Naive thymus-derived CD8-positive, alpha-beta T cell (primary cell): ENCODE measurements at regions not wholly inside any gene's neighbourhood (a gene's known extent, or its start where the extent isn't known, plus 50 kb on each side); places are given as distances from the start of the nearest gene placed in this dataset.
"Not testable (repeated sequence)": the region's sequence is repeated elsewhere in the genome, so short reads cannot be mapped to it uniquely, and the experiment has no call there.

Experiments
- ATAC-seq, 2 donors: fragments of 150-1000 bp; cut with Tn5 transposase in 1 of 2; sonication (Bioruptor Pico), chemical (Tn5 transposase) in 1 of 2; 1 replicate in 1 of 2; 2 replicates in 1 of 2; pipeline ENCODE4 v1.10.0; 2021; ENCODE audit warnings: mild to moderate bottlenecking in 2 of 2, moderate library complexity in 2 of 2
- POLR2A ChIA-PET: fragments of 350-600 bp; sonication (Branson Sonifier 250); formaldehyde crosslinking; loops from one replicate; lab custom pipeline; 2021; ENCODE audit warnings: antibody characterized with exemption; lab: Charles Lee
- DNase-seq, 10 donors: peaks; one replicate each; pipeline versions ENCODE4 v3.0.0 to v3.0.0-alpha.2; 2020 to 2022
- H3K27ac Mint-ChIP-seq, 10 donors: one replicate each; pipeline ENCODE4 v1.8.0; 2020 to 2022; ENCODE audit warnings: mild to moderate bottlenecking in 10 of 10, mixed read lengths in 10 of 10, moderate library complexity in 4 of 10, inconsistent platforms in 1 of 10
- H3K27me3 Mint-ChIP-seq, 5 donors: one replicate each; pipeline ENCODE4 v1.8.0; 2021 to 2022; ENCODE audit warnings: mixed read lengths in 5 of 5
- H3K36me3 Mint-ChIP-seq, 3 donors: one replicate each; pipeline ENCODE4 v1.8.0; 2020 to 2022; ENCODE audit warnings: mixed read lengths in 3 of 3, mild to moderate bottlenecking in 2 of 3, inconsistent platforms in 1 of 3
- H3K4me1 Mint-ChIP-seq, 4 donors: one replicate each; pipeline ENCODE4 v1.8.0; 2021 to 2022; ENCODE audit warnings: mixed read lengths in 4 of 4
- H3K4me3 Mint-ChIP-seq, 10 donors: one replicate each; pipeline ENCODE4 v1.8.0; 2020 to 2022; ENCODE audit warnings: mild to moderate bottlenecking in 10 of 10, mixed read lengths in 10 of 10, moderate library complexity in 6 of 10, inconsistent platforms in 1 of 10
- H3K9me3 Mint-ChIP-seq, 9 donors: one replicate each; pipeline ENCODE4 v1.8.0; 2020 to 2022; ENCODE audit warnings: mixed read lengths in 9 of 9, mild to moderate bottlenecking in 3 of 9, inconsistent platforms in 1 of 9, moderate library complexity in 1 of 9

DNA sequence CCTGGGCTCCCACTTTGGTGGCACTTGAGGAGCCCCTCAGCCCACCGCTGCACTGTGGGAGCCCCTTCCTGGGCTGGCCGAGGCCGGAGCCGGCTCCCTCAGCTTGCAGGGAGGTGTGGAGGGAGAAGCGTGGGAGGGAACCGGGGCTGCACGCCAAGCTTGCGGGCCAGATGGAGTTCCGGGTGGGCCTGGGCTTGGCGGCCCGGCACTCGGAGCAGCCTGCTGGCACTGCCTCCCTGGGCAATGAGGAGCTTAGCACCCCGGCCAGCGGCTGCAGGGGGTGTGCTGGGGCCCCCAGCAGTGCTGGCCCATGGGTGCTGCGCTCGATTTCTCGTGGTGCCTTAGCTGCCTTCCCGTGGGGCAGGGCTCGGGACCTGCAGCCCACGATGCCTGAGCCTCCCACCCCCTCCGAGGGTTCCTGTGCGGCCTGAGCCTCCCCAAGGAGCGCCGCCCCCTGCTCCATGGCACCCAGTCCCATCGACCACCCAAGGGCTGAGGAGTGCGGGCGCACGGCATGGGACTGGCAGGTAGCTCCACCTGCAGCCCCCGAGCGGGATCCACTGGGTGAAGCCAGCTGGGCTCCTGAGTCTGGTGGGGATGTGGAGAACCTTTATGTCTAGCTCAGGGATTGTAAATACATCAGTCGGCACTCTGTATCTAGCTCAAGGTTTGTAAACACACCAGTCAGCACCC, 1068.5 kb downstream of the ROBO2 start:
- H3K4me3 Mint-ChIP-seq, H3K27ac Mint-ChIP-seq, H3K27me3 Mint-ChIP-seq, DNase-seq, ATAC-seq, H3K36me3 Mint-ChIP-seq, H3K4me1 Mint-ChIP-seq, POLR2A ChIA-PET: not testable (repeated sequence)
- peaks cover 0 to 12% (median 5%) of the 10 kb centered on the region in 9 donors for H3K9me3 Mint-ChIP-seq

DNA sequence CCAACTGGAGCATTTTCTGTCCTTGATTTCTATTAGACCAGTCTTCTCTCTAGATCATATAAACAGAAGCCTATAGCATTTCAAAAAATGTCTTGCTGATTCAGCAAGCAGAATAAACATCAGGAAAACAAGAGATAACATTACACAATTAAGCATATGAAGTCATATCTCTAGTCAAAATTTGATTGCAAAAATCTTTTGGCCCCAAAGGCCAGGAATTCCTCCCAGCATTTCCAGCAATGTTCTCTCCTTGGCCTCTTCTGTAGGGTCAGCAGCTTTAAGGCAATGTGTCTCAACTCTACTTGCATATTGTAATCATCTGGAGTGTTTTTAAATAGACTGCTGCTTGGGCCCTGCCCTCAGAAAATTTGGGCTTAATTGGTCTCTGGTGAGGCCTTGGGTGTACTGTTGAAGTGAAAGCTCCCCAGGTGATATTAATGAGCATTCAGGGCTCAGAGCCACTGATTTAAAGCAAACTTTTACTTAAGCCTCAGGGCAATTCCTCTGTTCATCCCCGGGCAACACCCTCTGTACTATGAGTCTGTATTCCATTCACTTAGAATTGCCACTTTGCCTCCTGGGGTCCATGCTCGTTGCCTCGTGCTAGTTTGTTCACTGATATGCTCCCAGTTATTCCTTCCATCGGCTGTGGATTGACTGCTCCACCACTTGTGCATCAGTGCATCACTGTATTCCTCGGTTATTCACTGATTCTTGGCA, 1072.6 kb downstream of the ROBO2 start:
- POLR2A ChIA-PET = no interaction called here
- Mint-ChIP-seq H3K4me3 (no peak overlapping the region), H3K27me3 (no peaks in the 10 kb centered on the region), H3K9me3 (peaks cover 0 to 21% (median 5%) of the 10 kb centered on the region in 9 donors), H3K4me1 (no peaks in the 10 kb centered on the region), H3K27ac (no peak overlapping the region), H3K36me3 (no peaks in the 10 kb centered on the region)
- DNase-seq (no peak), ATAC-seq (no peak)

DNA sequence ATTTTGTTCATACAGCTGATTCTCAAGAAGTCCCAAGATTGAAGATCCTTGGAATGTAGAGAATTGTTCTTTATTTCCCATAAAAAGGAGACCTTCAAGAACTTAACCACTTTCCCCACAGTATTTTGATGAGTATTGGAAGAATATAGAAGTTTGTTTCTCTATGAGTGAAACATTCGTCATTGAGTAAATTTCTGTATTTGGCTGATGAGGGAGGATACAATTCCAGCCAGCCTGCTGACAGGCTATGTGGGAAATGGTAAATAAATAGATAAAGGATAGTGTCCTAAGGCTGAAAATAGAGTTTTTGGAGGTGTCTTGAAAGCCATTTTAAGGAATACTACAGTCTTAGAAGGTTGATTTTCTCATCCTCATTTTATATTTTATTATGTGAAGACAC, 1076.1 kb downstream of the ROBO2 start:
- Mint-ChIP-seq H3K36me3 (no peaks in the 10 kb centered on the region), H3K27me3 (no peaks in the 10 kb centered on the region), H3K4me1 (no peaks in the 10 kb centered on the region), H3K9me3 (peaks cover 0 to 19% (median 2%) of the 10 kb centered on the region in 9 donors), H3K4me3 (no peak overlapping the region), H3K27ac (no peak overlapping the region)
- no peak for ATAC-seq
- POLR2A ChIA-PET = no interaction called here
- DNase-seq = no peak

- no peak overlapping the region for H3K27ac Mint-ChIP-seq
- H3K9me3 Mint-ChIP-seq = peaks cover 0 to 12% (median 2%) of the 10 kb centered on the region in 9 donors
- no peaks in the 10 kb centered on the region for H3K4me1 Mint-ChIP-seq
- no peaks in the 10 kb centered on the region for H3K27me3 Mint-ChIP-seq
- ATAC-seq (no peak), DNase-seq (no peak)
- no peak overlapping the region for H3K4me3 Mint-ChIP-seq
- H3K36me3 Mint-ChIP-seq = no peaks in the 10 kb centered on the region
- POLR2A ChIA-PET = no interaction called here
These were observed 1077.0 kb downstream of the ROBO2 start for GRCh38 chr3:78116874-78117273.

DNA sequence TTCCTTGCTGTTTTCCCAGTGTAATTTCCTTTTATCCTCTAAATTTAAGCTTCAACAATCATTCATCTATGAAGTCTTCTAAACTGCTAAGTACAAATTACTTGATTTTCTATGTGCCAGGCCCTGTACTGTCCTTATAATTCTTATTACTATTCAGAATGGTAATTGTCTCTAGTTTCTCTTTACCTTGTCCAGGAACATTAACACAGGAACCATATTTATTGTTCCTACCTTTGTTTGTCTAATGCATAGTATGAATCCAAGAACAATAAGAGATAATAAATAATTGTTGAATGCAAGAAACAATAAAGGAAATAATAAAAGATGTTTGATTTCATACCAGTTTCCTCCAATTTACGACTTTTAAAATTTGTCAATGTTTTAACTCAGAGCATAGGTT, 1083.2 kb downstream of the ROBO2 start:
- no peak for DNase-seq
- POLR2A ChIA-PET = no interaction called here
- Mint-ChIP-seq H3K27ac (no peak overlapping the region), H3K9me3 (peaks cover 0 to 33% (median 18%) of the 10 kb centered on the region in 9 donors), H3K4me1 (no peaks in the 10 kb centered on the region), H3K27me3 (no peaks in the 10 kb centered on the region), H3K4me3 (no peak overlapping the region), H3K36me3 (no peaks in the 10 kb centered on the region)
- no peak for ATAC-seq

GRCh38 chr3:78129707-78130106, 1089.8 kb downstream of the ROBO2 start:
- POLR2A ChIA-PET = no interaction called here
- no peaks in the 10 kb centered on the region for H3K27me3 Mint-ChIP-seq

GRCh38 chr3:78130741-78131290, 1090.9 kb downstream of the ROBO2 start:
- Mint-ChIP-seq H3K9me3 (peaks cover 3 to 34% (median 12%) of the 10 kb centered on the region in 9 donors), H3K27me3 (no peaks in the 10 kb centered on the region), H3K27ac (no peak overlapping the region), H3K4me3 (no peak overlapping the region), H3K36me3 (peaks cover 0 to 4% (median 0%) of the 10 kb centered on the region in 3 donors), H3K4me1 (no peaks in the 10 kb centered on the region)
- ATAC-seq (no peak), DNase-seq (no peak)
- POLR2A ChIA-PET = no interaction called here

More at GRCh38 chr3:78129707-78130106, 1089.8 kb downstream of the ROBO2 start:
- H3K4me1 Mint-ChIP-seq = no peaks in the 10 kb centered on the region
- DNase-seq (no peak), ATAC-seq (no peak)
- no peak overlapping the region for H3K27ac Mint-ChIP-seq
- no peak overlapping the region for H3K4me3 Mint-ChIP-seq
- H3K9me3 Mint-ChIP-seq = peaks cover 3 to 45% (median 18%) of the 10 kb centered on the region in 9 donors
- H3K36me3 Mint-ChIP-seq = peaks cover 0 to 4% (median 0%) of the 10 kb centered on the region in 3 donors

GRCh38 chr3:78134496-78134895, 1094.6 kb downstream of the ROBO2 start:
- Mint-ChIP-seq H3K27ac (no peak overlapping the region), H3K4me1 (no peaks in the 10 kb centered on the region), H3K36me3 (no peaks in the 10 kb centered on the region)

DNA sequence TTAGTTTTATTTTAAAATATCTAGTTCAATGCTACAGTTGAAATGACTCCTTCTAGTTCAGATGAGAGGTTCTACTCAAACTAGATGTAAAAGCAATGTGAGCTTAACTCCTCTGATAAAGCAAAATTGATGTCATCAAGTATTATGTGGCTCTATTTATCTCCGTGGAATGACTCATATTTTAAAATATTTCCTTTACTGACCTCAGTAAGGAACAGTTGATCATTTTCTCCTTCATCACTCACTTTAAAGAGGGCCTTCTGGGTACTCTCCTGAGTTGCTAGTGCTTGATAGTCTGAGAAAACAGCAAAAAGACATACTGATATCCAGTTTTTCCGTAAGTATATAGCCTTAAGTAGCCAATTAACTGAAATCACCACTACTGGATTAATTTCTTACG, 1099.3 kb downstream of the ROBO2 start:
- H3K4me3 Mint-ChIP-seq = no peak overlapping the region
- no peaks in the 10 kb centered on the region for H3K4me1 Mint-ChIP-seq
- peaks cover 4 to 22% (median 11%) of the 10 kb centered on the region in 9 donors for H3K9me3 Mint-ChIP-seq
- ATAC-seq = no peak
- POLR2A ChIA-PET = no interaction called here
- no peak for DNase-seq
- no peaks in the 10 kb centered on the region for H3K36me3 Mint-ChIP-seq
- H3K27me3 Mint-ChIP-seq = no peaks in the 10 kb centered on the region
- no peak overlapping the region for H3K27ac Mint-ChIP-seq

More at GRCh38 chr3:78134496-78134895, 1094.6 kb downstream of the ROBO2 start:
- DNase-seq (no peak), ATAC-seq (no peak)
- no peak overlapping the region for H3K4me3 Mint-ChIP-seq
- POLR2A ChIA-PET = no interaction called here
- peaks cover 3 to 14% (median 6%) of the 10 kb centered on the region in 9 donors for H3K9me3 Mint-ChIP-seq
- H3K27me3 Mint-ChIP-seq = no peaks in the 10 kb centered on the region

- Mint-ChIP-seq H3K36me3 (no peaks in the 10 kb centered on the region), H3K27ac (no peak overlapping the region), H3K9me3 (peaks cover 4 to 22% (median 14%) of the 10 kb centered on the region in 9 donors), H3K27me3 (no peaks in the 10 kb centered on the region), H3K4me1 (no peaks in the 10 kb centered on the region), H3K4me3 (no peak overlapping the region)
- POLR2A ChIA-PET = no interaction called here
- ATAC-seq (no peak), DNase-seq (no peak)
These were observed 1100.4 kb downstream of the ROBO2 start for GRCh38 chr3:78140274-78140673.

GRCh38 chr3:78140866-78141265, 1101.0 kb downstream of the ROBO2 start:
- H3K4me3 Mint-ChIP-seq = no peak overlapping the region
- H3K27me3 Mint-ChIP-seq = no peaks in the 10 kb centered on the region
- H3K27ac Mint-ChIP-seq = no peak overlapping the region
- no peaks in the 10 kb centered on the region for H3K36me3 Mint-ChIP-seq
- H3K4me1 Mint-ChIP-seq = no peaks in the 10 kb centered on the region
- no peak for ATAC-seq
- POLR2A ChIA-PET = no interaction called here
- peaks cover 6 to 22% (median 14%) of the 10 kb centered on the region in 9 donors for H3K9me3 Mint-ChIP-seq
- no peak for DNase-seq

DNA sequence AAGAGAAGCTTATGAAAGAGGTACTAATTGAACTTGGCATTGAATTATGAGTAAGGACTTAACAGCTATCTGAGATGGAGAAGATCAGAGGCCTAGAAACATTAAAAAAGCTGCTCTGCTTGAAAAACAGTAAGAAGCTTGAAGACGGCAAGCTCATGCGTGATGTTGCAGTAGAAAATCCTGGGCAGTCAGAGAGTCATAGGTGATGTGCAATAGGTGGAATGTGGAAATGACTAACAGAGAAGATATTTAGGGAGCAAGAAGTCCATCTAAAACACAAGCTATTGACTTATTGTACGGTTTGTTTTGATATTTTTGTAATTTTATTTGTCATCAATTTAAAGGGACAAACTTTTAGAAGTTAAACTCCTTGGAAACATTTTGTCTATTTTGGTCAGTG, 1101.4 kb downstream of the ROBO2 start:
- Mint-ChIP-seq H3K4me1 (no peaks in the 10 kb centered on the region), H3K27ac (no peak overlapping the region), H3K9me3 (peaks cover 6 to 23% (median 14%) of the 10 kb centered on the region in 9 donors), H3K27me3 (no peaks in the 10 kb centered on the region), H3K4me3 (no peak overlapping the region), H3K36me3 (no peaks in the 10 kb centered on the region)
- no peak for DNase-seq
- POLR2A ChIA-PET = no interaction called here
- no peak for ATAC-seq

DNA sequence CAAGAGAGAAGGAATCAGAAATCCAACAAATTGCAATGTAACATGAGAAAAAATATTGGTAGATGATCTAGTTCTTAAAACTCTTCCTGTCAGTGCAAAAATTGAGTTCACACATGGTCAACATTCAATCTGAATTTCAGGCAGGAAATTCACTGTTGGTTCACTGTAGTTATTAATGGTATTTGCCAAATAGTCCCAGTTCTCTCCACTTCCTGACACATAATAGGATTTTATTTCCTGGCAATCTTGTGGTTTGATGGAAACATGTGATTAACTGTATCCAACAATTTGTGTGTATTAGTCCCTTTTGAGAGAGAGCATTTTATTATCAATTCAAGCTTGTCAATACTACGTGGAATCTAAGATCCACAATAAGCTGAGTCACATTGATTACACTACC, 1103.1 kb downstream of the ROBO2 start:
- H3K27ac Mint-ChIP-seq = no peak overlapping the region

More for the DNA sequence above, 1103.1 kb downstream of the ROBO2 start:
- no peak for DNase-seq
- ATAC-seq = no peak
- Mint-ChIP-seq H3K9me3 (peaks cover 6 to 29% (median 22%) of the 10 kb centered on the region in 9 donors), H3K4me3 (no peak overlapping the region), H3K27me3 (no peaks in the 10 kb centered on the region), H3K36me3 (no peaks in the 10 kb centered on the region), H3K4me1 (no peaks in the 10 kb centered on the region)
- POLR2A ChIA-PET = no interaction called here
